ENCODE measurements at regions not wholly inside any gene's neighbourhood (a gene's known extent, or its start where the extent isn't known, plus 50 kb on each side); places are given as distances from the start of the nearest gene placed in this dataset.

GRCh38 chr9:86796666-86797065, 150.6 kb downstream of the GAS1 start:
- TF ChIP-seq, protein P1, sequence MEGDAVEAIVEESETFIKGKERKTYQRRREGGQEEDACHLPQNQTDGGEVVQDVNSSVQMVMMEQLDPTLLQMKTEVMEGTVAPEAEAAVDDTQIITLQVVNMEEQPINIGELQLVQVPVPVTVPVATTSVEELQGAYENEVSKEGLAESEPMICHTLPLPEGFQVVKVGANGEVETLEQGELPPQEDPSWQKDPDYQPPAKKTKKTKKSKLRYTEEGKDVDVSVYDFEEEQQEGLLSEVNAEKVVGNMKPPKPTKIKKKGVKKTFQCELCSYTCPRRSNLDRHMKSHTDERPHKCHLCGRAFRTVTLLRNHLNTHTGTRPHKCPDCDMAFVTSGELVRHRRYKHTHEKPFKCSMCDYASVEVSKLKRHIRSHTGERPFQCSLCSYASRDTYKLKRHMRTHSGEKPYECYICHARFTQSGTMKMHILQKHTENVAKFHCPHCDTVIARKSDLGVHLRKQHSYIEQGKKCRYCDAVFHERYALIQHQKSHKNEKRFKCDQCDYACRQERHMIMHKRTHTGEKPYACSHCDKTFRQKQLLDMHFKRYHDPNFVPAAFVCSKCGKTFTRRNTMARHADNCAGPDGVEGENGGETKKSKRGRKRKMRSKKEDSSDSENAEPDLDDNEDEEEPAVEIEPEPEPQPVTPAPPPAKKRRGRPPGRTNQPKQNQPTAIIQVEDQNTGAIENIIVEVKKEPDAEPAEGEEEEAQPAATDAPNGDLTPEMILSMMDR (IDR thresholded peaks at IDR 0.05; ENCODE audit: low read depth, low read length), result no peak
- H3K4me3 ChIP-seq (ENCODE audit: low read depth, low read length), result no peak overlapping the region

DNA sequence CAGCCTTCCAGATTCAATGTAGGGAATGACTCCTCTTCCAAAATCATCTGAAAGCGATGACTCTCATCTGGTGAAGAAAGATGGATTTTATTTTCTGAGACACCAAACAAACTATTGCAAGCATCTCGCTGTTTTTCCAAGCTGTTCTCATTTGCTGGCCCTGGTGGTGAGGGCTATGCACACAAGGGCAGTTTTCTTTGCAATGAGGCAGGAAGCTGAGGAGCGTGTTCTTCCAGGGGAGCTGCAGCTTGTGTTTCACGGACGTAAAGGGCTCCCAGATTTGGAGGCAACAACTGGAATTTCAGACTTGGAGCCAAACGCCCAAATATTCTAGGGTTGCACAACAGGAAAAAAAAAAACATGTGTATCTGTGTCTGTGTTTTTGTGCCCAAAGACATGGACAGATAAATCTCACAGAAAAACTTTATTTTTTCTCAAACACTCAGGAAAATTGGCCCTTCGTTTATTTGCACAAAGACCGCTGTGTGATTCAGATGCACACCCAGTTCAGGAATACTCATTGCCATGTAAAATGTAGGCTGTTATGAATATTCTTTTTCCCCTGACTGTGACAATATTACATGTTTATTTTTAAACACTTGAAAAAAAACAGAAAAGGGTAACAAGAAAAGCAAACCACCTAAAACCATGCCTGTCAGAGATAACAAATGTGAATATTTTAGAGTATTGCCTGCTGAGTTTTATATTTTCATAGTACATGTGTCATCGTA, 151.3 kb downstream of the GAS1 start:
- TF ChIP-seq, protein P1 (IDR thresholded peaks at IDR 0.05; ENCODE audit: low read depth, low read length), result no peak
- no peak overlapping the region for H3K4me3 ChIP-seq (ENCODE audit: low read depth, low read length)

DNA sequence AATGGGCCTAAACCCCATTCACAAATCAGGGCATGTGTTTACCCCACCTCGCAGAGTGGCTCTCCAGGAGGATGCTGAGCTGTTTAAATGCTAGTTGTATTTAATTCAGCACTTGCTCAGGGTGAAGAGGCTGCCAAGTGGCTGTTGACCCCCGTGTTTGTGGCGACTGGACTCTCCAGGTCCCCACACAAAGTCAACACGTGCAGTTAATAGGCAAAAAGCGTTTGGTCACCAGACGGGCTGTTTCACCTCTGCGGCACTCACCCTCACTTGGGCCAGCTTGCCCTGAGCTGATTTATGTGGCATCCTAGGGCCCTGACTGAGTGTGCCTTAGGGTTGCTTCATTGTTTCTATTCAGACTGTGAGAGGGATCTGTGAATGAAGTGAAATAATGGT, 152.3 kb downstream of the GAS1 start:
- no peak overlapping the region for H3K4me3 ChIP-seq (ENCODE audit: low read depth, low read length)
- TF ChIP-seq, protein P1 (IDR thresholded peaks at IDR 0.05; ENCODE audit: low read depth, low read length), result no peak

DNA sequence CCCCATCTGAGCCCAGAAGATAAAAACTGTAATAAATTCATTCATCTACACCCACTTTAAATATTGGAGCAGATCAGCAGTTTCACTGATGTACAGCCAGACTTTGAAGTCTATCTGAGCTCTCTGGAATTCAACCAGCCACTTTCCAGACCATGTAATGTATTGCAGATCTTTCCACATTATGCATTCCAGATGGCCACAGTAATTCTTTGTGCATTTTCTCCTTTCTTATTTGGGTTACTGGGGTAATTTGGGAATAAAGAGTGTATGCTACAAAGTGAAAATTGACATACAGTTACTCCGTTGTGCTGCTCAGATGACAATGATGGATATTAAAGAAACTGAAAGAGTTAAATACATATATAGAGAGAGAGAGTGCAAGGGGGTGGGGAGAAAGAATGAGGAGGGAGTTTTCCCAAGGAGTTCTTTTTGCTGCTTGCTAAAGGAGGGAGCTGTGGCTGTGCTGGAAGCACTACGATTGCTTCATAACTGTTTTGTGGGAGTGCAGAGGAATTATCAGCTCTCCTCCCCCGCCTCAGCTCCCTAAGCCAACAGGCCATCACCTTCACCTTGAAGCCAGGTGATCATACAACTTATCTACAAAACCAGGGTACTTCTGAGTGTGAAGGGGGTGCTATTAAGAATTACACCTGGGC, 152.8 kb downstream of the GAS1 start:
- no peak overlapping the region for H3K4me3 ChIP-seq (ENCODE audit: low read depth, low read length)
- TF ChIP-seq, protein P1 (IDR thresholded peaks at IDR 0.05; ENCODE audit: low read depth, low read length), result no peak

DNA sequence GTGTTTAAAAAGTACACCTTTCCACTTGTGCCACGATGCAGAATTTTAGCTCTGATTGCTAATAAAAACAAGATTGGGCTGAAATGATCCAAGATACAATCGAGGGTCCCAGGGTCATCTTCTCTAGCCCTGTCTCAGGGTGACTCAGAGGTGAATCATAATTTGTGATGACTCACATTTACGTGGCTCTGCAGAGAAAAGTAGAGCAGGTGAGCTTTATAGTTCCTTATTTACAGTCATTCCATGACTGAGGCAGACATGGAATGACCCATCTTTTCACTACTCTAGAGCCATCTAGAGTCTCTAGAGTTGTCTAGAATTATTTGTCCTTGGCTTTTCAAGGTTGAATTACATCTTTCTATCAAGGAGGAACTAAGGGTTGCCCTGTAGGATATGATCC, 155.2 kb downstream of the GAS1 start:
- TF ChIP-seq, protein P1 (IDR thresholded peaks at IDR 0.05; ENCODE audit: low read depth, low read length), result no peak
- no peak overlapping the region for H3K4me3 ChIP-seq (ENCODE audit: low read depth, low read length)

DNA sequence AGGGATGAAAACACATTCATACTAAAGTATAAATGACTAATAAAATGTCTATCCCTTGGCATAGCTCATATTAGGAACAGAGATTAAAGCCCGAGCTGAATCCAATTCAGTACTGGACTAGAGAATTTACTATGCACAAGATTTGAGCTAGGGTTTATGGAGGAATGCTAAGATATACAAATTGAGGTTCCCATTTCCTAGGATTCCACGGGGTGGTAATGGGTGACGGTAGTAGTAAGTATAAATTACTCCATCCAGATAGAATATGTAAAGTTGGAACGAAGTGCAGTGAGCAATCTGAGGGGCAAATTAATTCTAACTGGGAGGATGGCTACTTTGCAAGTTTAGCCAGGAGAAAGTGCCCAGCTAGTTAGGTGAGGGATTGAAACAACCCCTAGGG, 156.5 kb downstream of the GAS1 start:
- H3K4me3 ChIP-seq (ENCODE audit: low read depth, low read length), result no peak overlapping the region
- TF ChIP-seq, protein P1 (IDR thresholded peaks at IDR 0.05; ENCODE audit: low read depth, low read length), result no peak

DNA sequence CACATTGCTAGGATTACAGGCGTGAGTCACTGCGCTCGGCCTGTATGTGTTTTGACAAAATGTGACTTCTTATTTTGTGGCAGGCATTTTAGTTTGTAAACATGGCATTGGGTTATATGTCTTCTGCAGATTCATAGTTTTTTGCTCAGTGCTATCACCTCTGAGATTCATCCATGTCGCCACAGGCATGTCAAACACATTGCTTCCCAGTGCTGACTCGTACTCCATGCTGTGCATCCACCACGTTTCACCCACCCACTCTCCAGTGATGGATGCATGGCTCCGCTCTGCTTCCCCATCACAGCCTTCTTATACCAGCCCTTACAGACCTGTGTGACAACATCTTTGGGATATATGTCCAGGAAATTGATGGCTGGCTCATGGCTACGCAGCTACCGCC, 158.8 kb downstream of the GAS1 start:
- no peak overlapping the region for H3K4me3 ChIP-seq (ENCODE audit: low read depth, low read length)
- TF ChIP-seq, protein P1 (IDR thresholded peaks at IDR 0.05; ENCODE audit: low read depth, low read length), result no peak

Measured in WI38 (cell line).